Small intestine (tissue), 7 donors: ENCODE measurements at regions not wholly inside any gene's neighbourhood (a gene's known extent, or its start where the extent isn't known, plus 50 kb on each side); places are given as distances from the start of the nearest gene placed in this dataset.

ENCODE experiments used
- DNase-seq, 2 donors: peaks; one replicate each; pipeline versions ENCODE4 v3.0.0 to v3.0.0-alpha.2; 2013
- FAIRE-seq: peaks from 2 replicates; lab custom pipeline; 2012; peaks lifted over from hg19 to GRCh38; lab: Jason Lieb, UNC
- H3K27ac ChIP-seq, 3 donors: one replicate each; pipeline ENCODE4 v1.5.1; 2013; ENCODE audit warnings: low read length in 2 of 3, mild to moderate bottlenecking in 2 of 3, control low read depth in 1 of 3, inconsistent platforms in 1 of 3, low read depth in 1 of 3, moderate library complexity in 1 of 3
- H3K27me3 ChIP-seq, 3 donors: one replicate each; pipeline ENCODE4 v1.6.1; 2013; ENCODE audit warnings: low read length in 3 of 3, inconsistent platforms in 1 of 3; ENCODE audit not compliant: control insufficient read depth in 3 of 3, insufficient read depth in 3 of 3
- H3K36me3 ChIP-seq, 3 donors: one replicate each; pipeline ENCODE4 v1.6.1; 2013; ENCODE audit warnings: low read length in 3 of 3, inconsistent platforms in 1 of 3, low read depth in 1 of 3, mild to moderate bottlenecking in 1 of 3, moderate library complexity in 1 of 3; ENCODE audit not compliant: control insufficient read depth in 3 of 3, insufficient read depth in 2 of 3
- H3K4me1 ChIP-seq, 3 donors: one replicate each; pipeline ENCODE4 v1.6.1; 2013; ENCODE audit warnings: low read length in 2 of 3, inconsistent platforms in 1 of 3, low read depth in 1 of 3, mild to moderate bottlenecking in 1 of 3, moderate library complexity in 1 of 3; ENCODE audit not compliant: control insufficient read depth in 3 of 3, insufficient read depth in 2 of 3
- H3K4me3 ChIP-seq, 3 donors: one replicate each; pipeline ENCODE4 v1.5.1; 2013; ENCODE audit warnings: low read length in 3 of 3, control low read depth in 1 of 3, inconsistent platforms in 1 of 3, low read depth in 1 of 3, mild to moderate bottlenecking in 1 of 3, moderate library complexity in 1 of 3
- H3K9me3 ChIP-seq, 2 donors: one replicate each; pipeline ENCODE4 v1.6.1; 2013; ENCODE audit warnings: low read depth in 1 of 2, low read length in 1 of 2; ENCODE audit not compliant: control insufficient read depth in 2 of 2, insufficient read depth in 1 of 2
- WGBS, 3 donors: extraction: QIAGEN DNeasy Blood & Tissue Kit; methylation state at CpG; one replicate each; pipeline ENCODE4 v1.1.7; 2013; 5-methylcytosine and 5-hydroxymethylcytosine counted together
- donor health status: healthy with polysubstance abuse.
- donor health status: control.
- donor health status: control.
- donor health status: Bipolar disorder and iron deficiency.
- donor health status: healthy.

DNA sequence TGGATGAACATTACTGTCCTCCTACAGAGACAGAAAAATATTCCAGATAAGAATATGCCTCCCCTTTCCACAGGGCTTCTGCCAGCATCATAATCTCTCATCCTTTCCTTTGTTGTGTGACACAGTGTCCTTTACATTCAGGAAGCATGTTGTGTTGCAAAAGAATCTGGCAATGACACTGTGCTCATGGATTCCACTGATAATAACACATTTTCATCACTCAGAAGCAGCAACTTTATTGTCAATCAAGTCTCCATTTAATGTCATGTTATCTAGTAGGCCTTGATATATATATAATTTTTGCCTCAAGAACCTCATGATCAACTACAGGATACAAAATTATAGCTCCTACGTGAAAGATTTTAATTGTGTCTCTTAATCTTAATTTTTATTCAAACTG, 833.9 kb downstream of the FSTL5 start:
- 76 to 92% (median 85%) methylated on average over 1 of the region's 1 CpG for WGBS, 3 donors
- H3K36me3 ChIP-seq: no peaks in the 10 kb centered on the region
- H3K9me3 ChIP-seq: no peaks in the 10 kb centered on the region
- no peaks in the 10 kb centered on the region for H3K27me3 ChIP-seq
- FAIRE-seq (no peak), DNase-seq (no peak)
- H3K4me3 ChIP-seq: no peak overlapping the region
- no peaks in the 10 kb centered on the region for H3K4me1 ChIP-seq
- no peak overlapping the region for H3K27ac ChIP-seq

GRCh38 chr4:161321706-161322105, 842.1 kb downstream of the FSTL5 start:
- 71 to 75% (median 71%) methylated on average over 1 of the region's 1 CpG for WGBS, 3 donors
- no peaks in the 10 kb centered on the region for H3K27me3 ChIP-seq
- no peaks in the 10 kb centered on the region for H3K4me1 ChIP-seq
- H3K4me3 ChIP-seq: no peak overlapping the region
- no peak overlapping the region for H3K27ac ChIP-seq
- no peaks in the 10 kb centered on the region for H3K9me3 ChIP-seq
- H3K36me3 ChIP-seq: no peaks in the 10 kb centered on the region
- DNase-seq (no peak), FAIRE-seq (no peak)

- Histone ChIP-seq H3K4me3 (no peak overlapping the region), H3K9me3 (no peaks in the 10 kb centered on the region), H3K4me1 (no peaks in the 10 kb centered on the region), H3K27ac (no peak overlapping the region), H3K27me3 (no peaks in the 10 kb centered on the region), H3K36me3 (no peaks in the 10 kb centered on the region)
- DNase-seq (peak; percentile 7 to 16), FAIRE-seq (no peak)
- WGBS, 3 donors: 37 to 72% (median 70%) methylated on average over 4 of the region's 4 CpGs
Measured at GRCh38 chr4:161320377-161320776, 843.4 kb downstream of the FSTL5 start.

DNA sequence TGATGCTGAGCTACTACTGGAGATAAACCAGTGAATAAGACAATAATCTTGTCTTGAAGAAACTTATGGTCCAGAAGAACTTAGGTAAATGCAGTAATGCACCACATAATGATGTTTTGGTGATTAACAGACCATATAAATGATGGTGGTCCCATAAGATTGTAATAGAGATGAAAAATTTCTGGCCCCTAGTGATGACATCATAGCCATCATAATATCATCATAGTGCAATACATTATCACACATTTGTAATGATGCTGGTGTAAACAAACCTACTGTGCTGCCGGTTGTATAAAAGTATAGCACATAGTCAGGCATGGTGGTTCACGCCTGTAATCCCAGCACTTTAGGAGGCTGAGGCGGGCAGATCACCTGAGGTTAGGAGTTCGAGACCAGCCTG, 846.8 kb downstream of the FSTL5 start:
- H3K9me3 ChIP-seq: no peaks in the 10 kb centered on the region
- no peaks in the 10 kb centered on the region for H3K4me1 ChIP-seq
- WGBS, 3 donors: 82 to 95% (median 87%) methylated on average over 4 of the region's 4 CpGs
- no peak overlapping the region for H3K4me3 ChIP-seq
- H3K27ac ChIP-seq: no peak overlapping the region
- H3K27me3 ChIP-seq: no peaks in the 10 kb centered on the region
- DNase-seq: no peak
- FAIRE-seq: no peak
- no peaks in the 10 kb centered on the region for H3K36me3 ChIP-seq

GRCh38 chr4:161314371-161314770, 849.4 kb downstream of the FSTL5 start:
- DNase-seq: no peak
- 36 to 69% (median 57%) methylated on average over 3 of the region's 3 CpGs for WGBS, 3 donors
- no peaks in the 10 kb centered on the region for H3K4me1 ChIP-seq
- H3K27ac ChIP-seq: no peak overlapping the region
- no peaks in the 10 kb centered on the region for H3K36me3 ChIP-seq
- H3K4me3 ChIP-seq: no peak overlapping the region
- no peak for FAIRE-seq
- no peaks in the 10 kb centered on the region for H3K9me3 ChIP-seq
- H3K27me3 ChIP-seq: no peaks in the 10 kb centered on the region

GRCh38 chr4:161303551-161303950, 860.2 kb downstream of the FSTL5 start:
- H3K36me3 ChIP-seq: no peaks in the 10 kb centered on the region
- DNase-seq (no peak), FAIRE-seq (no peak)
- 57 to 73% (median 58%) methylated on average over 2 of the region's 2 CpGs for WGBS, 3 donors
- peaks cover 1 to 8% of the 10 kb centered on the region in 2 donors for H3K9me3 ChIP-seq
- H3K27me3 ChIP-seq: no peaks in the 10 kb centered on the region
- no peak overlapping the region for H3K4me3 ChIP-seq
- no peak overlapping the region for H3K27ac ChIP-seq
- no peaks in the 10 kb centered on the region for H3K4me1 ChIP-seq

DNA sequence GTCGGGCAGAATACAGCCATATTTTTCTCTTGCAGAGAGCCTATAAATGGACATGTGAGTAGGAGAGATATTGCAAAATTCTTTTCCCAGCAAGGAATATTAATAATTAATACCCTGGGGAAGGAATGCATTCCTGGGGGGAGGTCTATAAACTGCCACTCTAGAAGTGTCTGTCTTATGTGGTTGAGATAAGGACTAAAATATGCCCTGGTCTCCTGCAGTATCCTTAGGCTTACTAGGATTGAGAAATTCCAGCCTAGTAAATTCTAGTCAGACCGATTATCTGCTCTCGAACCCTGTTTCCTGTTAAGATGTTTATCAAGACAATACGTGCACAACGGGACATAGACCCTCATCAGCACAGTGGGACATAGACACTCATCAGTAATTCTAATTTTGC, 872.6 kb downstream of the FSTL5 start:
- Histone ChIP-seq H3K4me1 (no peaks in the 10 kb centered on the region), H3K27ac (no peak overlapping the region), H3K4me3 (no peak overlapping the region), H3K36me3 (no peaks in the 10 kb centered on the region), H3K9me3 (peaks cover 0 to 21% of the 10 kb centered on the region in 2 donors), H3K27me3 (no peaks in the 10 kb centered on the region)
- DNase-seq: no peak
- 58 to 92% (median 80%) methylated on average over 5 of the region's 5 CpGs for WGBS, 3 donors
- FAIRE-seq: no peak

- no peak for DNase-seq
- Histone ChIP-seq H3K9me3 (peaks cover 0 to 21% of the 10 kb centered on the region in 2 donors), H3K27me3 (no peaks in the 10 kb centered on the region), H3K4me1 (no peaks in the 10 kb centered on the region), H3K36me3 (no peaks in the 10 kb centered on the region), H3K4me3 (no peak overlapping the region), H3K27ac (no peak overlapping the region)
- FAIRE-seq: no peak
- WGBS, 3 donors: 81 to 91% (median 82%) methylated on average over 6 of the region's 6 CpGs
Measured at GRCh38 chr4:161287678-161288352, 876.0 kb downstream of the FSTL5 start.

- DNase-seq: no peak
- H3K36me3 ChIP-seq: no peaks in the 10 kb centered on the region
- H3K4me1 ChIP-seq: no peaks in the 10 kb centered on the region
- H3K27ac ChIP-seq: no peak overlapping the region
- H3K27me3 ChIP-seq: no peaks in the 10 kb centered on the region
- FAIRE-seq: no peak
- H3K9me3 ChIP-seq: peaks cover 0 to 9% of the 10 kb centered on the region in 2 donors
- H3K4me3 ChIP-seq: no peak overlapping the region
Measured at GRCh38 chr4:161285461-161285860, 878.3 kb downstream of the FSTL5 start.
